Urinary bladder (tissue), 3 donors: ENCODE measurements at regions not wholly inside any gene's neighbourhood (a gene's known extent, or its start where the extent isn't known, plus 50 kb on each side); places are given as distances from the start of the nearest gene placed in this dataset.

Source experiments
- DNase-seq: peaks from one replicate; pipeline ENCODE4 v3.0.0-alpha.2; 2015; ENCODE audit errors: extremely low spot score
- H3K27ac ChIP-seq: one replicate; pipeline ENCODE4 v1.5.1; 2013; ENCODE audit warnings: low read depth, mild to moderate bottlenecking, moderate library complexity
- H3K36me3 ChIP-seq: one replicate; pipeline ENCODE4 v1.6.1; 2013; ENCODE audit warnings: mild to moderate bottlenecking, moderate library complexity; ENCODE audit not compliant: insufficient read depth
- H3K4me1 ChIP-seq: one replicate; pipeline ENCODE4 v1.6.1; 2013; ENCODE audit warnings: mild to moderate bottlenecking, moderate library complexity; ENCODE audit not compliant: insufficient read depth
- H3K4me3 ChIP-seq: one replicate; pipeline ENCODE4 v1.5.1; 2013; ENCODE audit warnings: low read depth, low read length
- WGBS: extraction: QIAGEN DNeasy Blood & Tissue Kit; methylation state at CpG from one replicate; pipeline ENCODE4 v1.1.7; 2013; 5-methylcytosine and 5-hydroxymethylcytosine counted together
- donor health status: healthy with polysubstance abuse.
- donor health status: healthy.

GRCh38 chr20:6715401-6715941 lies 52.0 kb upstream of the BMP2 start:
- WGBS: 62% methylated on average over 7 of the region's 7 CpGs
- DNase-seq: no peak
- no peaks in the 10 kb centered on the region for H3K4me1 ChIP-seq
- H3K36me3 ChIP-seq: no peaks in the 10 kb centered on the region
- H3K27ac ChIP-seq: no peak overlapping the region
- H3K4me3 ChIP-seq: no peak overlapping the region

GRCh38 chr20:6714279-6714711 lies 53.2 kb upstream of the BMP2 start:
- DNase-seq: no peak
- H3K36me3 ChIP-seq: no peaks in the 10 kb centered on the region
- 85% methylated on average over 5 of the region's 5 CpGs for WGBS
- no peak overlapping the region for H3K27ac ChIP-seq
- H3K4me1 ChIP-seq: no peaks in the 10 kb centered on the region
- H3K4me3 ChIP-seq: no peak overlapping the region

GRCh38 chr20:6711951-6712649 lies 55.4 kb upstream of the BMP2 start:
- H3K4me3 ChIP-seq: no peak overlapping the region

GRCh38 chr20:6709910-6710595 lies 57.4 kb upstream of the BMP2 start:
- no peak overlapping the region for H3K4me3 ChIP-seq
- H3K4me1 ChIP-seq: peaks cover 2% of the 10 kb centered on the region
- H3K27ac ChIP-seq: no peak overlapping the region
- WGBS: 73% methylated on average over 4 of the region's 4 CpGs
- no peak for DNase-seq
- no peaks in the 10 kb centered on the region for H3K36me3 ChIP-seq

More at GRCh38 chr20:6711951-6712649, 55.4 kb upstream of the BMP2 start:
- no peaks in the 10 kb centered on the region for H3K4me1 ChIP-seq
- DNase-seq: no peak
- 93% methylated on average over 12 of the region's 12 CpGs for WGBS
- H3K36me3 ChIP-seq: no peaks in the 10 kb centered on the region
- no peak overlapping the region for H3K27ac ChIP-seq

GRCh38 chr20:6708010-6708409 lies 59.5 kb upstream of the BMP2 start:
- WGBS: 17% methylated on average over 1 of the region's 1 CpG

GRCh38 chr20:6707321-6707831 lies 60.1 kb upstream of the BMP2 start:
- H3K36me3 ChIP-seq: no peaks in the 10 kb centered on the region
- H3K4me3 ChIP-seq: no peak overlapping the region
- 75% methylated on average over 7 of the region's 7 CpGs for WGBS
- H3K27ac ChIP-seq: no peak overlapping the region
- H3K4me1 ChIP-seq: peaks cover 2% of the 10 kb centered on the region
- DNase-seq: no peak

More at GRCh38 chr20:6708010-6708409, 59.5 kb upstream of the BMP2 start:
- no peak overlapping the region for H3K4me3 ChIP-seq
- H3K27ac ChIP-seq: no peak overlapping the region
- no peak for DNase-seq
- peaks cover 2% of the 10 kb centered on the region for H3K4me1 ChIP-seq
- no peaks in the 10 kb centered on the region for H3K36me3 ChIP-seq

- peaks cover 2% of the 10 kb centered on the region for H3K4me1 ChIP-seq
- no peak overlapping the region for H3K4me3 ChIP-seq
- no peak overlapping the region for H3K27ac ChIP-seq
- 91% methylated on average over 7 of the region's 7 CpGs for WGBS
- no peaks in the 10 kb centered on the region for H3K36me3 ChIP-seq
- DNase-seq: no peak
Observed at GRCh38 chr20:6705926-6706548, 61.4 kb upstream of the BMP2 start.

- DNase-seq: no peak
- H3K27ac ChIP-seq: no peak overlapping the region
- no peaks in the 10 kb centered on the region for H3K36me3 ChIP-seq
- 76% methylated on average over 6 of the region's 6 CpGs for WGBS
- peaks cover 2% of the 10 kb centered on the region for H3K4me1 ChIP-seq
- H3K4me3 ChIP-seq: no peak overlapping the region
Observed at GRCh38 chr20:6705106-6705766, 62.2 kb upstream of the BMP2 start.

- no peak overlapping the region for H3K4me3 ChIP-seq
- peaks cover 2% of the 10 kb centered on the region for H3K4me1 ChIP-seq
- no peaks in the 10 kb centered on the region for H3K36me3 ChIP-seq
- DNase-seq: no peak
- WGBS: 70% methylated on average over 6 of the region's 6 CpGs
- peak overlapping the region; percentile 84 for H3K27ac ChIP-seq
Observed at GRCh38 chr20:6704132-6704861, 63.2 kb upstream of the BMP2 start.

GRCh38 chr20:6703656-6704055 lies 63.8 kb upstream of the BMP2 start:
- no peaks in the 10 kb centered on the region for H3K36me3 ChIP-seq
- no peak overlapping the region for H3K4me3 ChIP-seq
- H3K27ac ChIP-seq: no peak overlapping the region
- peaks cover 2% of the 10 kb centered on the region for H3K4me1 ChIP-seq
- no peak for DNase-seq

- Histone ChIP-seq H3K4me1 (peaks cover 2% of the 10 kb centered on the region), H3K36me3 (no peaks in the 10 kb centered on the region), H3K4me3 (no peak overlapping the region), H3K27ac (no peak overlapping the region)
- DNase-seq: no peak
- WGBS: 85% methylated on average over 3 of the region's 3 CpGs
Observed at GRCh38 chr20:6703047-6703446, 64.4 kb upstream of the BMP2 start.

GRCh38 chr20:6702144-6702543 lies 65.3 kb upstream of the BMP2 start:
- Histone ChIP-seq H3K4me1 (peaks cover 2% of the 10 kb centered on the region), H3K36me3 (no peaks in the 10 kb centered on the region), H3K27ac (no peak overlapping the region), H3K4me3 (no peak overlapping the region)
- no peak for DNase-seq
